ENCODE measurements at regions not wholly inside any gene's neighbourhood (a gene's known extent, or its start where the extent isn't known, plus 50 kb on each side); places are given as distances from the start of the nearest gene placed in this dataset.
"Not testable (repeated sequence)": the region's sequence is repeated elsewhere in the genome, so short reads cannot be mapped to it uniquely, and the experiment has no call there.

DNA sequence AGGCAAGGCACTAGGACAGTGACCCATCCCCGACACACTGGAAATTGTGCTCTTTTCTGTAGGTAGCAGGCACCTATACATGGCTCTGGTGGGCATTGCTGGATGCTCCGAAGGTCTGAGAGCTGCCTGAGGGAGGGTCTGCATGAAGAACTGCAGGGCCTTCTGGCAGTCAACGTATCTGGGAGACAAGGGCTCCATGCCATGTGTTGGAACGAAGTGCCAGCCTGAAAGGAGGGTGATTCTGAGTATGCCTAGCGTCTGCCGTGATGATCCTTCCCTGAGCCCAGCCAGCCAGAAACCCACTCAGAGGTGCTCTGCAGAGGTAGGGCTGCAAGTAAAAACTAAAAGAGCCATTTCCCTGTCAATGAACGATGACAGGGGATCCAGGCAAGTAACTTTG, 453.2 kb downstream of the MED10 start:
- DNase-seq, result no peak

DNA sequence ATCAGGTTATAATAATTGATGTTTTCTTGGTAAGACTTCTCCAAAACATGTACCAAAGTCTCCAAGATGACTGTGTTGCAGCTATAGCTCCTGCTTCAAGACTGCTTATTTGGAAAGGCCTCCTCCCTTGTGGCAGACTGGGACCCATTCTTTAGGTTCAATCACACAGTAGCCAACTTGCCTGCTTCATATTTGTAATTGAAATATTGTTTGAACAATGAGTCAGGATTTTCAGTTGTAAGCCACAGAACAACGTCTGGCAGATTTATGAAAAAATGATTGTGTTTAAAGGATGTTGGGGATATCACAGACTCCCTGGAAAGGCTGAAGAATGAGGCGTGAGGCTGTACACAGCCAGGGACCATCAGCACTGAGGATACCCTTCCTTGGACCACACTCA, 458.9 kb downstream of the MED10 start:
- no peak for DNase-seq

DNA sequence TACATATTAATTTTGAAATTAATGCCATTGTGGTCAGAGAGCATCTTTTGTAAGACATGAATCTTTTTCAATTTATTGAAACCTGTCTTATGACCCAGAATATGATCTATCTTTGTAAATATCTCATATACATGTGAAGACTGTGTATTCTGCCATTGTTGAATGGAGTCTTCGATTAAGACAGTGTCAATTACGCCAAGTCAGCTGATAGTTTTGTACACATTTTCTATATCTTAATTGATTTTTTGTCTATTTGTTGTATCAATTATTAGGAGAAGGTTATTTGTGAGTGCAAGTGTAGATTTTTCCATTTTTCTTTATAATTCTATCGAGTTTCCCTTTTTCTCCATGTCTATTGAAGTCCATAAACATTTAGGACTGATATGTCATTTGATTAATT, 471.6 kb downstream of the MED10 start:
- DNase-seq, result no peak

DNA sequence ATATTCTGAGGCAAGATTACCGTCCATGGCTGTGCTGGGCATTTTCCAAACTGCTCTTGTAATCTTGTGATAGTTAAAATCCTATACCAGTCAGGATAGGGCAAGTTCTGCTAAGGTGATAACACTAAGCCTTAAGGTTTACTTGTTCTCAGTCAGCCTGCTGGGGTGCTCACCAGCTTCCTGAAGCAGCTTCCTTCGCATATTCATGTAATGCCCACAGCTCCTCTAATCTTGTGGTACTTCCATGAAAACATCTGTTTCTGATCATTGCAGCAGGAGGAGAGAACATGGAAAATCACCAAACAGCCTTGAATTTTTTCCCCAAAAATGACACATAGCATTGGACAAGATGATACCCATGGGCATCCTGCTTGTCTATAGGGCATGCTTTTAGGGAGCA, 473.2 kb downstream of the MED10 start:
- no peak for DNase-seq

DNA sequence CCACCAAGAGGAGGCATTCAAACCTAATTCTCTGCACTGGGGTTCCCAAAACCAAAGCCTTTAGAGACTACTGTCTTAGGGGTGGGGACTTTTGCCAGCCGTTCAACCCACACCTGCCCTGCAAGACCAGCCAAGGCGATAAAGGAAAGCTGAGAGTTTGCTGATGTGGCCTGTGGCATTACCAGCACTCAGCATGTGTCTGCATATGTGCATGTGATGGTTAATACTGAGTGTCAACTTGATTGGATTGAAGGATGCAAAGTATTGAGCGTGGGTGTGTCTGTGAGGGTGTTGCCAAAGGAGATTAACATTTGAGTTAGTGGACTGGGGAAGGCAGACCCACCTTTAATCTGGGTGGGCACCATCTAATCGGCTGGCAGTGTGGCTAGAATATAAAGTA, 474.2 kb downstream of the MED10 start:
- no peak for DNase-seq

DNA sequence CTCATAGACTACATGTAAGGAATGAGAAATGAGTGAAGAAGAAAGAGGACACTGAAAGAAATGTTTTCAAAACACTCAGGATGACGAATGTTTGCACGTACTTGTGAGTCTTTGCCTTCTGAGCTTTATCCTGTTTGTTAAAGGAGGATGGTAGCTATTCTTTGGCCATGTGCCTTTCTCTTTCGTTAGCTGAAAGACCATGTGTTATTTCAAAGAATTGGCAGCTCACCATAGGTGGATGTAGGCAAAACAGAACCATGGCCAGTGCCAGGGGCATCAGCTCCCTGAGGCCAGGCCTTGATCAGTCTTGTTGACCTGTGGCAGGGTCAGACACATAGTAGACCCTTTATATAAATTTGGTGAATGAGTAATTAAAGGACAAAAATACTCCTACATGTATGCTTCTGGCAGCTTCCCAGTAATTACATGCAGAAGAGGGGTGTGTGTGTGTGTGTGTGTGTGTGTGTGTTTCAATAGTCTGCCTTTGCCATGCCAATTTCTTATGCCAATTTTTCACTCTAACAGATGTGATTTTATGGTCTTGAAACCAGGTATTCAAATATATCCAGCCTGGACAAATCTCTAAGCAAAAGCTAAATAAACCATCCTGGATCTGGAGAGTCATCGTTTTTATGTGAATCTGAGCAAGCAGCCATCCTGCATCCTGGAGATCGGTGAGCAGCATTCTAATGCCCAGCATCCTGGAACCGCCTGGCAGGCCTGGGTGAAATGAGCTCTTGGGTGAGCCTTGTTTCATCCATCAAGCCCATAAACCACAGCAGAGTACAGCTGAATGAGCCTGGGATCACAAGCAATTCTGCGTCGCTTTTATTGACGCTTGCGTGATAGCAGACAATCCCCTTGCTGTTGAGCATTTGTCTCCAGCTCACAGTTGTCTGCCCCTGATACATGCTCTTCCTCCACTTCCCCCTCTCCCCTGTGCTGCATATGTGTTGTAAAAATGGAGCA, 475.4 kb downstream of the MED10 start:
- DNase-seq, result no peak

DNA sequence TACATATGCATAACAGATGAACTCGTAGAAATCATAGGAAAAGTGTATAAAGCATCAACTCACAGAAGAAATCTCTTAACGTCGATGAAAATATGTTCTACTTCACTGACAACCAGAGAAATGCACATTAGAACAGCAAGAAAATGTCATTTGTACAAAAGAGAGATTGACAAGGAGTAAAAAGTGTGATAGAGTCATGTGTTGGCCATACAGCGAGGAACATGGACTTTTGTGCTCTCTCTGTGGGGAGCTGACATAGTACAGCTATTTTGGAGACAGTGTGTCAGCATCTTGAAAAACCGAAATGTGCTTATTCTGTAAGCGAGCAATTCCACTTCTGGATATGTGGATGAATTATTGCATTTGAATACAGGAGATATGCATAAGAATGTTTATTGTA, 477.9 kb downstream of the ICE1 start:
- no peak for DNase-seq

DNA sequence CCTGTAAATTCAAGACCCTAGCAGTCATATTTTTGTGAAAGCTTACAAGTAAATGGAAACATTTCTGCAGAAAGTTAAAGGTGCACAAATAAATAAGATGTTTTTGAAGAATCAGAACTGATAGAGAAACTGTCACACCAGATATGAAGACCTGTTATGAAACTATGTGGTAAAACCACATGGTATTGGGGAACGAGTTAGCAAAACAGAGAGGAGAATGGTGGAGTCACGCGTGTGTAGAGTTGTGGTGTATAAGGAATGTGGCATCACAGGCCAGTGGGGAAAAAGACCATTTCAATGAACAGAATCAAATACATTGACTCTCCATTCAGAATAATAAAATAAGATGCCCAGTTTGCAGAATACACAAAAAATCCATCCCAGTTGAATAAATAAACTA, 477.2 kb downstream of the ICE1 start:
- DNase-seq, result no peak

DNA sequence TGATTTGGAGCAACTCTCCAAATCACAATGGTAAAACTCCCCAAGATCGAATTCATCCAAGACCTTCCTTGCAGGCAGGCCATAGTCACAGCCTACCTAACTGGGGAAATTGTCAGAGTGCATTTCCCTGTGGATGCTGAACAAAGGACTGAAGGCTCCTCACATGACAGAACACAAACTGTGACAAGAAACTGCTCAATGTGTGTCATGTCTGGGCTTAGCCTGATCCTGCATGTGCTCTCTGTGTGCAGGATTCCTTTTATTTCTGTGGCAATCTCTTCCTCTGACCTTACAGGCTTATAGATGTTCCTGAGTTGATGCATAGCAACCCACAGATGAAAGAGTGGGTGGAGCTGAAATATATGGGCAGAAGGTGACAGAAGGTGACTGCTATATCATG, 465.8 kb downstream of the ICE1 start:
- no peak for DNase-seq

DNA sequence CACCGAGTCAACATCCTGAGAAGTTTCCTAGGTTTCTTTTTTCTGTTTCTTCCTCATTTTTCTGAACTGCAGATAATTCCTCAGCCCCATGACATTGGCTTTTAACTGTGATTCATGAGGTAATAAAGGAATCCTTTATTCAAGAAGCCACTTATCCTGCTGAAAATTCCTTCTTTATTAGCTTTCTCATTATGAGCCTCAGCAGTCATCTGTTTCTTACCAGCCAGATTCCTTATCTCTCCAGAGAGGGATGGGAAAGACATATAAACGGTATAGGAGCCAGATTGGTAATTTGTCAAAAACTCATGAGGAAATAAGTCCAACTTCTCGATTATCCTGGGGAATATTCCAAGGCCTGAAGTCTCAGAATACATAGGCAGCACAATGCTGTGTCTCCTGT, 465.4 kb downstream of the ICE1 start:
- no peak for DNase-seq

DNA sequence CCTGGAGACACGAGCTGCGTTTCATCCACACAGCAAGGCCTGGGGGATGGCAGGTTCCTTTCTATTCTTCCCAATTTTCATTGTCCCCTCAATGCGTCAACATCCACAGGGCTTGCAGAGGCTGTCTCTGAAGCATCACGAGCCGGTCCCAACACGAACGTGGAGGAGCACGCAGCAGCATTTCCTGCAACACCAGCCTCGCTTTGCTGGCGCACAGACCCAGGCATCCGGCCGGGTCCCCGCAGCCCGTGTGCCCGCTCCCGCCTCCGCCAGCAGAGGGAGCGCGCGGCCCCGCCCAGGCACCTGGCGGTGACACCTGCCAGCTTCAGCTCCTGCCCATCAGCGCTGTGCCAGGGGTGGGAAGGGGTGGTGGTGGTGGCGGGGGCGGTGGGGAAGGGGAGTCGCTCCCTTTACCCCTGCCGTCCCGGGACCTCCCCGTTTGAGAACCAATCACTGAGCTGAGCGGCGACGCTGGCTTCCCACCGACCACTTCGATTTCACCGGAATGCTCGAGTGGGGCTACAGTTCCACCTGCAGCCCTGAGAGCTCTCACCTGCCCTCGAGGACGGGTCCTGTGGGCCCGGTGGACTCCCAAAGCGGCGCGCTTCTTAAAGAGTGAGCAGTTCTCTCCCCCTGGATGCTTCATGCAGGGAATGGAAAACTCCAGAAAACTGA, 464.5 kb downstream of the ICE1 start:
- DNase-seq, result no peak

DNA sequence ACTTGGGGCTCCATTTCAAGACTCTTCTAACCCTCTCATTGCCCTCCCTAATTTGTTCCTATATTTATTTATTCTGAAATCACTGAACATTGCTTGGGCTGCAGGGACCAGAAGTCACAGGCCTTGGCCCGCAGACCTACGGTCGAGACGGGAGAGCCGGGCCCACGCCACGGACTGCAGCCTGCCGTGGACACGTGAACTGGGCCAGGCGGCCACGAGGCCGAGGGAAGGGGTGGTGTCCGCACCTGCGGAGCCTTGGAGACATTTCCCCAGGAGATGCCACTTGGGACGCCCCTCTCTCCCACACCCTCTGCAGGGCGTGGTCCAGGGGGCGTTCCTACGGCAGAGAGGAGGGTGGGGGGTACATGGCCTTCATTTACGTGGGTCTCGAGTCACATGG, 463.9 kb downstream of the ICE1 start:
- no peak for DNase-seq

DNA sequence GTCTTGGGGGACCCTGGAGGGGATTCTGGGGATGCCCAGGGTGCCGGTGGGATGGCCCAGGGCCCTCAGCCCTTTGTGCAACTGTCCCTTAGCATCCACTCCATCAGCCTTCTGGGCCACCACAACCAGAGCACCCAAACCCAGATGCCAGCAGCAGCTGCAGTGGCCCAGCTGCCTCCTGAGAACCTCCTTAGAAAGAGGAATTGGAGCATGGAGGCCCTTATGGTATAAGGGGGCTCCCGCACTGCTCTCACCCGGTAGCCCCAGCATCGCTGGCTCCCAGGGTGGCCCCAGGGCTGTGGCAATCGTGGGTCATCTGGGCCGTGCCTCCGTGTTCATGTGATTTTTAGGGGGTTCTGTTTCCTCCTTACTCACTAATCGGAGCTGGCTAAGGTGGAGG, 463.3 kb downstream of the ICE1 start:
- no peak for DNase-seq

DNA sequence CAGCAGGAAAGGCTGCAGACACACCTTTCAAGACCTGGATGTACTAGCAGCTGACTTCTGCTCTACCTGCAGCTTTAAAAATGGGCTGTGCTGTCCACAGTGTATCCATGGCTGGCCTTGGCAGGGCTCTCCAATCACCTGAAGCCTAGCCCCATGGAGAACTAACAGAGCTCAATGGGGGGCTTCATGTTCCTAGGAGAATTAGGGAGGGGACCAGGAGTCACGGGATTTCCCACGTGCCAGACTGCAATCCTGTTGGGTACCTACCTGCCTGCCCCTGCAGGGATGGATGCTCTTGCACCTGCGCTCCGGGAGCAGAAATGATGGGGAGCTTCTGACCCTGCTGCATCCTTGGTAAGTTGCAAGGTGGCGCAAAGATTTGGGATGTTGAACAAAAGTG, 462.1 kb downstream of the ICE1 start:
- DNase-seq, result no peak

DNA sequence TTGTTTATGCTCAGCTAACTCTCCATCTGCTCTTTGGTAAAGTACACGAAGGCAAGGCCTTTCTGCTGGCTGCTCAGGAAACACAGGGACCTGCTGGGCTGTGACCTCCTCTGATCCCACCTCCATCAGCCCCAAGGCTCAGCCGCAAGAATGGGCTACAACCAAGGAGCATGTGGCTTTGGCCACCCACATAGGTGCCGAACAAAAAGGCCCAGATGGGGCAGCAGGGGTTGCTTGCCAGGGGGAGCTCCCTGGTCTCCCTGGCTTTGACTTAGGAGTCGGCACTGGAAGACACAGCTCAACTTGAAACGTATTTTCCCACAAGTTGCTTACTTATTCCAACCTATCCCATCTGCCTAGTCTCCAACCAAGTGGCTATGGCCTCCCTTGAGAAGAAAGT, 461.1 kb downstream of the ICE1 start:
- no peak for DNase-seq

DNA sequence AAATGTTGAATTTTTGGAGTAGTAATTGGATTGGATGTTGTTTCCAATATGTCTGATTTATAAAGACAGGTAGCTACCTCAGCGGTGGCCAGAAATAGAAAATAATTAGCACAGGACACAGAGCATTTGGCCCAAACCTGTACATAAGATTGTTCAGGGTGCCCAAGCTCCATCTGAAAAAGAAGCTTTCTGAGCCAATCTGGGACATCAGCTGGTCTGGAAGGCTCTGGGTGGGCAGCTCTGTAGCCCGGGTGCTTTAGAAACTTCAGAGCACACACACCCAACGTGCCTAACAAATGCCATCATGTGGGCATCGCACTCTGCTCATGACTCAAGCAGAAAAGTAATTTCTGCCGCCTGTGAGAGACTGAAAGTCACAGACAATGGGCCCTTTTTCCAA, 460.7 kb downstream of the ICE1 start:
- no peak for DNase-seq

DNA sequence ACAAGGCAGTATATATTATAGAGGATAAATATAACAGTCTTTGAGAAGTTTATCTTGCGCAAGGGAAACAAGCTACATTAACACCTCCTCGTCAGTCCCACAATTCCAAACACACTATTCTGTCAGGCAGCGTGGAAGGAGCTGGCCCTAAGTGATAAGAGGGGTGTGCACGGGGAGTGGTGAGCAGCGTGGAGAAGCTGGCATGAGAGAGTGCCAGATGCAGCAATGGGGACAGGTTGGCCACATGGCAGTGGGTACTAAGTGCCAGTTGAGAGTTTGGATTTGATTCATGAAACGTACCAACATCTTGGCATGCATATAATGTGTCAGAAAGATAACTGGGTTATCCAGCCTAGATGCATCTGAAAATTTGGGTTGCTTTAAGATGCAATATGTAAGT, 460.2 kb downstream of the ICE1 start:
- DNase-seq, result no peak

DNA sequence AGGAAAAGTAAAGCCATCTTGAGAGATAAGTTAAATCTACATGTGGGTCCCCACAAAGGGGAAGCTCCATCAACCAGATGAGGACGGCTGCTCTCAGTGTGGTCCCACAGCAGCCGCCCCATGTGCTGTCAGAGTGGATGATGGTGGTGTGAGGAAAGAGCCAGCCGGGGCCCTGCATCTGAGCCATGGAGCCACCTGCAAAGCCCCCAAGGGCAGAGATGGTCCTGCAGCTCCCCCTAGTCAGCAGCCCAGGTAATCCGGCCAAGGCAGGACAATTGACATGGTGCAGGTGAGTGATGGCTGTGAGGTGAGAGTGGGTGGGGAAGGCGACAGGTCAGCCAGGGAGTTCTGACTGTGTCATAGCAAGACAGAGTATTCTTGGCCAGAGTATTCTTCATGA, 458.8 kb downstream of the ICE1 start:
- no peak for DNase-seq

DNA sequence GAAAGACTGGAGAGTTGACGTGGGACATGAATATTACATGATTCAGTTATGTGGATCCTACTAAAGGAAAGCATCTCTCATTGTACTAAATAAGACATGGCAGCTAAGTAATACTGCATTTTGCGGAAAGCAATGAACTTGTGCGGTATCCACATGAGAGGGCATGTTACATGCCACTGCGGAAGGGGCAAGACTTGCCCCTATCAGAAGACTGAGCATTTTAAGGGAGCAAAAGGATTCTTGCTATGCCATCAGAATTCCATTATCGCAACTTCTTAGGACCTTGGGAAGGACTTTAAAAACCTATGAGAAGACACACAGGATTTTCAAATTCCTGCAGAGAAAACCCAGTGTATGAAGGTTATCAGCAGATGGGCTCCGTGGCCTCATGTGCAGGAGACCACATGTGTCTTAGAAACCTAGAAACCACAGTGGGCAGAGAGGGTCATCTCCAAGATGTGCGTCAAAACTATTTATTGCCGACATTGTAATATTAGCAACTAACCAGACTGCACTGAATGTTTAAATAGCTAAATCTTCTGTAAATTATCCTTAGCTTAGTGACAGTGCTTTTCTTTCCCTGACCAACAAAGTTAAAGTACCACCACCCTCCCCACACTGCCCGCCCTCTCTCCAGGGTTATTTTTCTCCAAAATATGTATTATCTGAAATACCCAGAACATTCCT, 457.7 kb downstream of the ICE1 start:
- DNase-seq, result no peak

DNA sequence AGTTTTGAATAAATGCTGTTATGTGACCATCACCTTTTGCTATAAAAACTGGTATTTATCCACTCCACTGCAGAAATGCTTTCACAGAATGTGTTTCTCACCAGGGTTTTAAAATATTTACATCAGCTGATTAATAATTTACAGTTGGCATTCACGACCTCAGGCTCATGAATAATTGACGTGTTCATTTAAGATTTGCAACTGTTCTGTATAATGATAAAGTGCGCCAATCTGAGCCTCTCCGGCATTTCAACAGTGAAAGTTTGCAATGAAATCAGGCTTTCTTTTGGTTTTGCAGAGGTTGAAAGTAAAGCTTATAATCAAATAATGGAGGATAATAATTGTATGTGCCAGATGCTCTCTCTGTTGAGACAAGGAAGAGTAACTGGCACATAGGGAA, 434.9 kb downstream of the ICE1 start:
- DNase-seq, result no peak

DNA sequence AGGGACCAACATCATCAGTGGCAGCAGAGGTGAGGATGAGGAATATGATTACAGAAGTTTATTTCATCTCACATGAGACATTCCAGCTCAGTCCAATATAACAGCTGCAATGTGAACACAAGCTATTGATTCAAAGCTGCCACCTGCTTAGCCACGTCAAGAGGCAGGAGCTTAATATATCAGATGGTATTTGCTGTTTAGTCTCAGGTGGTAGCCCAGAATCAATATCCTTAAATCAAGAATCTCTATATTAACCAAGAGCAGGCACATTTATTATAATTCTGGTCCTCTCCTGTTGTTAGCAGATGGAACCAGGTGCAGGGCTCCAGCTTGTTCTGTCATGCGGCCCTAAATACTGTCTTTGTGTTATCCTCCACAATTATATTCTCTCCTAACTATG, 431.6 kb downstream of the ICE1 start:
- no peak for DNase-seq

DNA sequence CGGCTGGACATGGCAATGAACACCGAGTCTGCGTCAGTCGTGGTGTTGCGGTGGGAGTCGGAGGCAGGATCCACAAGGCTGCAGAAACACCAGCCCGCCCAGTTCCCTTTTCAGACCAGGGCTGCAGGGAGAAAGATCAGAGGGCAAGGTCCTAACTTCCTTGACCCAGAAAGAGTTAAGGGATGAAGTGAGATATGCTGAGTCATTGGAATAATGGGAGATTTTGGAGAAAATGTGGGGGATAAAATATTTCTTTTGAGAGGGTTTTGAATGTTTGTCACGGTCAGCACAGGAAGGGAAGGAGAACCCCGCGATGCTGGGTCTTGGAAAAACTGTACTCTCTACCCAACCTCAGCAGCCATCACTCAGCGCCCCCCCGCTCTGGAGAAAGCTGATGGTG, 416.0 kb downstream of the ICE1 start:
- no peak for DNase-seq

DNA sequence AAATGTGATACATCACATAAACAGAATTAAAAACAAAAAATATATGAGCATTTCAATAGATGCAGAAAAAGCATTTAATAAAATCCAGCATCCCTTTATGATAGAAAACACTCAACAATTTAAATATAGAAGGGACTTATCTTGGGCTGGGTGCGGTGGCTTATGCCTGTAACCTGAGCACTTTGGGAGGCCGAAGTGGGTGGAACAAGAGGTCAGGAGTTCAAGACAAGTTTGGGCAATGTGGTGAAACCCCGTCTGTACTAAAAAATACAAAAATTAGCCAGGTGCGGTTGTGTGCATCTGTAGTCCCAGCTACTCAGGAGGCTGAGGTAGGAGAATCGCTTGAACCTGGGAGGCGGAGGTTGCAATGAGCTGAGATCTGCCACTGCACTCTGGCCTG, 409.1 kb downstream of the ICE1 start:
- DNase-seq, result not testable (repeated sequence)

DNA sequence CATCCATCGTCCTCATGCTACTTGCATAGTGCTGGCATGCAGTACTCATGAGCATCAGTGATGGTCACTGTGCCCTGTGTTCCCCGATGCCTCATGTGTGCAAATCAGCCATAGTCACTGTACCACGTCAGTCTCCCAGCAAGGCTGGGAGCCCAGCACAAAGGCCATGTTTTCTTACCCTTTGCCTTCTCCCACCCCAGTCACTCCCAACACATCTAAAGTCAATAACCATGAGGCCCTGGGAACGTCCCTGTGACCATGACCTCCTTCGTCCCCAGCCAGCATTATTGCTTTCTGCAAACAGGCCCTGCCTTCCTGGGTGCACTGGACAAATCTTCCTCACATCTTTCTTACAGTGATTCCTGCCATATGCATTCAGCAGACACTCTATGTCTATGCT, 406.1 kb downstream of the ICE1 start:
- DNase-seq, result no peak
